Cardiac fibroblast (primary cell): ENCODE measurements at regions not wholly inside any gene's neighbourhood (a gene's known extent, or its start where the extent isn't known, plus 50 kb on each side); places are given as distances from the start of the nearest gene placed in this dataset.

Experiments
- DNase-seq, 2 donors: peaks; one replicate each; pipeline versions ENCODE4 v3.0.0 to v3.0.0-alpha.2; 2010; ENCODE audit warnings: low read depth in 2 of 2
- H3K4me3 ChIP-seq, 2 donors: replicated peaks in 1 of 2; 1 replicate in 1 of 2; 2 replicates in 1 of 2; pipeline ENCODE4 v1.5.1; 2011; ENCODE audit warnings: low read depth in 2 of 2, low read length in 2 of 2, mild to moderate bottlenecking in 2 of 2, moderate library complexity in 1 of 2
- CTCF ChIP-seq: IDR thresholded peaks from one replicate; pipeline ENCODE4 v1.5.1; 2011; ENCODE audit warnings: low read depth, mild to moderate bottlenecking, low read length, inconsistent platforms

DNA sequence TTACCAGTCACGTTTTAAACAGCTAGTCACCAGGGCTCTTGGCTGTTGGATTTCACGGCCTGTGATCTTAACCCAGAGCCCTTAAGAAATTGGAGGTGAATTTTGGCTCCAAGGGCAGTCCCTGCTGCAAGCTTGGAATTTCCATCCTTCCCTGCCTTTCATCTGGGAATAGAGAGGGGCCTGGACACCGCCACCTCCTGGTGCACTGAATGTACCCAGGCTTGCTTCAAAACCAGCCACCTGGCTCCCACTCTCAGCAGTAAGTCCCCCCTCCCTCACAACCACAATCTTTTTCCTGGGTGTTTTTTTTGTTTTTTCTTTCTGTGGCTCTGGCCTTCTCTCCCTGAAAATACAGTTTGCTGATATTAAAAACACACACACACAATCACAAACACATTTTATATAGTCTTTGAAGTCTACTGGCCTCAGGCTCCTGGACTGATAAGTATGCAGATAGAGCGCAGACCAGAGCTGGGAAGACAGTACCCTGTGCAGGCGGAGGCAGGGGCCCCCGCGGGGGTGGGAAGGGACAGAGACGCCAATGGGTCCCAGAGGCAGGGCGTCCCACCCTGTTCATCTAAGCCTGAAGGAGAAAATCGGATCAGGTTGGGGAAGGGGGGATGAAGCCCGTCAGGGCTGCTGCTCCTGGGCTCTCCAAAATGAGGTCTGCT lies 65.8 kb upstream of the IGSF21 start:
- TF ChIP-seq CTCF: no peak
- DNase-seq: no peak
- no peak overlapping the region for H3K4me3 ChIP-seq

DNA sequence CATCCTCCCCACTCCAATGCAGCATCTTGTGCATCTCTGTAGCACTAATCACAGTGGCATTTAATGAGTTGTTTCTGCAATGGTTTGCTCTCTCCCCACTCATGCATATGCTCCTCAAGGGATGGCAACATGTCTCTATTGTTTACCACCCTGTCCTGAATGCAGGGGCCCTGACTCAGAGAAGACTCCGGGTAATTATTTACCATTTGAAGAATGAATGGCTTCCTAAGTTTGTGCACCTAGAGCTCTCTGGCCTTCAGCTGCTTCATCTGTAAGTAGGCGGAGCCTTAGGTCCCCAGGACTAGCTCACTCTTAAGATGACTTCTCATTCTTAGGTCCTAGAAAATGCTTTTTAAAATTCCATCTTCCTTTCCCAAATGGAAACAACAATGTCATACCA lies 63.7 kb upstream of the IGSF21 start:
- no peak for DNase-seq
- TF ChIP-seq CTCF: no peak
- no peak overlapping the region for H3K4me3 ChIP-seq

DNA sequence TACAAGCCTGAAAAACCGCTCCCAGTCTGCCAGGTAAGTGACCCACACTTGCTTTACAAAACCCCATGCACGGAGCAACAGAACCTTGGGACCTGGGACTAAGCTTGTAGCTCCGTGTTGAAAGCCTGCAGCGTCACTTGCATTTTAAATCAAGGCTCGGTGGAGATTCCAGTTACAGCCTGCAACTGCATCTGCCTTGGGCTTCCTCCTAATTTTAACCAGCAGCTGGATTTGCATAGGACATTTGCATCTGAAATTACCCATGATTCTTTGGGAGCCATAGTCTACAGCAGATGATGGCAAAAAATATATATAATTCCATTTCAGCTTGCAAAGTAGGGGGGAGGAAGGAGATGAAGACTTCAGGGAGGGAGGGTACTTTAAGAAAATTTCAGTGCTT lies 62.4 kb upstream of the IGSF21 start:
- no peak overlapping the region for H3K4me3 ChIP-seq
- TF ChIP-seq CTCF: no peak
- DNase-seq: no peak

- no peak for DNase-seq
- H3K4me3 ChIP-seq: no peak overlapping the region
- no peak for TF ChIP-seq CTCF
These were observed 62.0 kb upstream of the IGSF21 start for GRCh38 chr1:18045621-18046020.

DNA sequence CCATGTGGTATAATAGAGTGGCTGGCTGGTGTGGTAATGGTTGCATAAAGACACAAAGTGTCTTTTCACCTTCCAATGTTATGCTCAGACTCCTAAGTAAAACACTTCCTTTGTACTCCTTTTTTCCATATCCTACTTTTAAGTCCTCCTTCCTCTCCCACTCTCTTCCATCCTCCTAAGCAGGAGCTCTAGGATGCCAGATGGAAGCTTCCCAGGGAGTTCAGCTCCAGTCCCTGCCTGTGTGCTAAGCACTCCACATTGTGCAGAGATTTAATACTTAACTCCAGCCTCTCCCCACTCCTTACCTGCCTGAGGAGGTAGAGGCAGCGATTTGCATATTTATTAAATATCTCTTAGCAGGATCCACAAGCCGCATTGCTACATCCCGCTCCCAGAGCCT lies 60.5 kb upstream of the IGSF21 start:
- DNase-seq: no peak
- TF ChIP-seq CTCF: no peak
- H3K4me3 ChIP-seq: no peak overlapping the region

DNA sequence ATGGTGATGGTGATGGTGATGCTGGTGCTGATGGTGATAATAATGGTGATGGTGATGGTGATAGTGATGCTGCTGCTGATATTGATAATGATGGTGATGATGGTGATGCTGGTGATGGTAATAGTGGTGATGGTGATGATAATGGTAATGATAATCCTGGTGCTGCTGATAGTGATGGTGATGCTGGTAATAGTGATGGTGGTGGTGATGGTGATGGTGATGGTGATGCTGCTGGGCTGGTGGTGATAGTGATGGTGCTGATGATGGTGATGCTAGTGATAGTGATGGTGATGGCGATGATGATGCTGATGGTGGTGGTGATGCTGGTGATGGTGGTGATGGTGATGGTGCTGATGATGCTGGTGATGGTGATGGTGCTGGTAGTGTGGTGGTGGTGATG lies 58.4 kb upstream of the IGSF21 start:
- no peak for TF ChIP-seq CTCF
- no peak for DNase-seq
- H3K4me3 ChIP-seq: no peak overlapping the region

- no peak for TF ChIP-seq CTCF
- no peak overlapping the region for H3K4me3 ChIP-seq
- DNase-seq: no peak
These were observed 54.9 kb upstream of the IGSF21 start for GRCh38 chr1:18052671-18053070.
